MG63 (cell line): ENCODE measurements at regions not wholly inside any gene's neighbourhood (a gene's known extent, or its start where the extent isn't known, plus 50 kb on each side); places are given as distances from the start of the nearest gene placed in this dataset.

ENCODE experiments used
- DNase-seq: peaks from one replicate; pipeline ENCODE4 v3.0.0-alpha.2; 2020
- H3K27me3 ChIP-seq: fragments of 250-450 bp; sonication (Bioruptor Pico); 2 replicates; pipeline ENCODE4 v1.5.1; 2020; ENCODE audit warnings: mild to moderate bottlenecking, moderate library complexity
- H3K36me3 ChIP-seq: fragments of 250-450 bp; sonication (Bioruptor Pico); 2 replicates; pipeline ENCODE4 v1.5.1; 2020; ENCODE audit warnings: mild to moderate bottlenecking, moderate library complexity
- H3K4me3 ChIP-seq: fragments of 250-450 bp; sonication (Bioruptor Pico); 2 replicates; pipeline ENCODE4 v1.5.1; 2020; ENCODE audit warnings: mild to moderate bottlenecking, moderate library complexity
- H3K9me3 ChIP-seq: fragments of 250-450 bp; sonication (Bioruptor Pico); 2 replicates; pipeline ENCODE4 v1.5.1; 2020; ENCODE audit warnings: mild to moderate bottlenecking, moderate library complexity

GRCh38 chr2:145049475-145049874 lies 529.6 kb upstream of the ZEB2 start:
- no peak for DNase-seq
- Histone ChIP-seq H3K9me3 (no peaks in the 10 kb centered on the region), H3K4me3 (no peak overlapping the region), H3K36me3 (no peaks in the 10 kb centered on the region), H3K27me3 (no peaks in the 10 kb centered on the region)

GRCh38 chr2:145047554-145047953 lies 527.6 kb upstream of the ZEB2 start:
- Histone ChIP-seq H3K9me3 (no peaks in the 10 kb centered on the region), H3K36me3 (no peaks in the 10 kb centered on the region), H3K27me3 (no peaks in the 10 kb centered on the region), H3K4me3 (no peak overlapping the region)
- DNase-seq, result no peak

- Histone ChIP-seq H3K4me3 (no peak overlapping the region), H3K27me3 (no peaks in the 10 kb centered on the region), H3K9me3 (no peaks in the 10 kb centered on the region), H3K36me3 (no peaks in the 10 kb centered on the region)
- DNase-seq, result no peak
Measured at GRCh38 chr2:145044491-145044890, 524.6 kb upstream of the ZEB2 start.

- no peak for DNase-seq
Measured at GRCh38 chr2:145043399-145043834, 523.5 kb upstream of the ZEB2 start.

GRCh38 chr2:145041706-145042105 lies 521.8 kb upstream of the ZEB2 start:
- no peaks in the 10 kb centered on the region for H3K27me3 ChIP-seq
- no peak for DNase-seq
- H3K9me3 ChIP-seq, result no peaks in the 10 kb centered on the region
- H3K4me3 ChIP-seq, result no peak overlapping the region
- H3K36me3 ChIP-seq, result no peaks in the 10 kb centered on the region

More at GRCh38 chr2:145043399-145043834, 523.5 kb upstream of the ZEB2 start:
- Histone ChIP-seq H3K27me3 (no peaks in the 10 kb centered on the region), H3K9me3 (no peaks in the 10 kb centered on the region), H3K4me3 (no peak overlapping the region), H3K36me3 (no peaks in the 10 kb centered on the region)

- Histone ChIP-seq H3K36me3 (no peaks in the 10 kb centered on the region), H3K27me3 (no peaks in the 10 kb centered on the region), H3K9me3 (no peaks in the 10 kb centered on the region), H3K4me3 (no peak overlapping the region)
- no peak for DNase-seq
Measured at GRCh38 chr2:145040433-145040832, 520.5 kb upstream of the ZEB2 start.

- Histone ChIP-seq H3K9me3 (no peaks in the 10 kb centered on the region), H3K4me3 (no peak overlapping the region), H3K27me3 (no peaks in the 10 kb centered on the region), H3K36me3 (no peaks in the 10 kb centered on the region)
- no peak for DNase-seq
Measured at GRCh38 chr2:145038041-145038525, 518.2 kb upstream of the ZEB2 start.

GRCh38 chr2:145036421-145037011 lies 516.6 kb upstream of the ZEB2 start:
- no peaks in the 10 kb centered on the region for H3K27me3 ChIP-seq
- no peaks in the 10 kb centered on the region for H3K36me3 ChIP-seq
- DNase-seq, result no peak
- H3K9me3 ChIP-seq, result no peaks in the 10 kb centered on the region
- H3K4me3 ChIP-seq, result peak overlapping the region; percentile 6; the same call in 1 of the 2 replicates

GRCh38 chr2:145034511-145034910 lies 514.6 kb upstream of the ZEB2 start:
- no peaks in the 10 kb centered on the region for H3K36me3 ChIP-seq

GRCh38 chr2:145033438-145033837 lies 513.5 kb upstream of the ZEB2 start:
- H3K27me3 ChIP-seq, result no peaks in the 10 kb centered on the region
- no peak overlapping the region for H3K4me3 ChIP-seq
- H3K9me3 ChIP-seq, result no peaks in the 10 kb centered on the region
- no peak for DNase-seq
- no peaks in the 10 kb centered on the region for H3K36me3 ChIP-seq

More at GRCh38 chr2:145034511-145034910, 514.6 kb upstream of the ZEB2 start:
- Histone ChIP-seq H3K9me3 (no peaks in the 10 kb centered on the region), H3K4me3 (no peak overlapping the region), H3K27me3 (no peaks in the 10 kb centered on the region)
- DNase-seq, result no peak

GRCh38 chr2:145032791-145033190 lies 512.9 kb upstream of the ZEB2 start:
- H3K9me3 ChIP-seq, result no peaks in the 10 kb centered on the region
- H3K4me3 ChIP-seq, result no peak overlapping the region
- DNase-seq, result no peak
- no peaks in the 10 kb centered on the region for H3K36me3 ChIP-seq
- no peaks in the 10 kb centered on the region for H3K27me3 ChIP-seq

GRCh38 chr2:145029873-145030272 lies 510.0 kb upstream of the ZEB2 start:
- Histone ChIP-seq H3K36me3 (no peaks in the 10 kb centered on the region), H3K4me3 (no peak overlapping the region), H3K27me3 (no peaks in the 10 kb centered on the region), H3K9me3 (no peaks in the 10 kb centered on the region)
- no peak for DNase-seq

GRCh38 chr2:145029081-145029480 lies 509.2 kb upstream of the ZEB2 start:
- DNase-seq, result no peak
- Histone ChIP-seq H3K9me3 (no peaks in the 10 kb centered on the region), H3K27me3 (no peaks in the 10 kb centered on the region), H3K36me3 (no peaks in the 10 kb centered on the region), H3K4me3 (peak overlapping the region; percentile 20)

- H3K27me3 ChIP-seq, result no peaks in the 10 kb centered on the region
- H3K9me3 ChIP-seq, result no peaks in the 10 kb centered on the region
- peak overlapping the region; percentile 20 for H3K4me3 ChIP-seq
- no peak for DNase-seq
- no peaks in the 10 kb centered on the region for H3K36me3 ChIP-seq
Measured at GRCh38 chr2:145028101-145028920, 508.4 kb upstream of the ZEB2 start.

- no peaks in the 10 kb centered on the region for H3K36me3 ChIP-seq
- H3K27me3 ChIP-seq, result no peaks in the 10 kb centered on the region
Measured at GRCh38 chr2:145026456-145027455, 506.8 kb upstream of the ZEB2 start.

GRCh38 chr2:145025382-145025781 lies 505.5 kb upstream of the ZEB2 start:
- H3K36me3 ChIP-seq, result no peaks in the 10 kb centered on the region
- H3K9me3 ChIP-seq, result no peaks in the 10 kb centered on the region
- no peaks in the 10 kb centered on the region for H3K27me3 ChIP-seq
- H3K4me3 ChIP-seq, result no peak overlapping the region
- no peak for DNase-seq

More at GRCh38 chr2:145026456-145027455, 506.8 kb upstream of the ZEB2 start:
- Histone ChIP-seq H3K4me3 (no peak overlapping the region), H3K9me3 (no peaks in the 10 kb centered on the region)
- DNase-seq, result no peak
